Lower lobe of right lung (tissue), 2 donors: ENCODE measurements at regions not wholly inside any gene's neighbourhood (a gene's known extent, or its start where the extent isn't known, plus 50 kb on each side); places are given as distances from the start of the nearest gene placed in this dataset.

Experiments
- ATAC-seq, 2 donors: fragments of 200-7000 bp; cut with Tn5 transposase; one replicate each; pipeline ENCODE4 v1.9.1; 2020 to 2022; ENCODE audit warnings: mild to moderate bottlenecking in 2 of 2, moderate library complexity in 2 of 2
- DNase-seq: peaks from one replicate; pipeline ENCODE4 v3.0.0-alpha.2; 2020
- H3K27ac ChIP-seq: fragments of 200-600 bp; one replicate; pipeline ENCODE4 v1.8.0; 2022
- H3K27me3 ChIP-seq: fragments of 200-600 bp; one replicate; pipeline ENCODE4 v1.8.0; 2022; ENCODE audit warnings: low read depth
- H3K36me3 ChIP-seq: fragments of 200-600 bp; one replicate; pipeline ENCODE4 v1.8.0; 2022; ENCODE audit warnings: mild to moderate bottlenecking
- H3K4me1 ChIP-seq: fragments of 200-600 bp; one replicate; pipeline ENCODE4 v1.8.0; 2022
- H3K4me3 ChIP-seq: fragments of 200-600 bp; one replicate; pipeline ENCODE4 v1.8.0; 2022; ENCODE audit warnings: mild to moderate bottlenecking
- H3K9me3 ChIP-seq: fragments of 200-600 bp; one replicate; pipeline ENCODE4 v1.8.0; 2022
- intact Hi-C: fragments of 100-400 bp; cut with DNase I; formaldehyde crosslinking; loops from one replicate; pipeline ENCODE4 v1.11.0; 2022
- TF ChIP-seq, protein P1 (sequence below): fragments of 200-600 bp; IDR thresholded peaks from one replicate; pipeline ENCODE4 v1.8.0; 2022; ENCODE audit warnings: antibody characterized with exemption, mild to moderate bottlenecking
- donor health status: DM: no; HTN: yes; CAD: no; lungs with severe emphysema.

DNA sequence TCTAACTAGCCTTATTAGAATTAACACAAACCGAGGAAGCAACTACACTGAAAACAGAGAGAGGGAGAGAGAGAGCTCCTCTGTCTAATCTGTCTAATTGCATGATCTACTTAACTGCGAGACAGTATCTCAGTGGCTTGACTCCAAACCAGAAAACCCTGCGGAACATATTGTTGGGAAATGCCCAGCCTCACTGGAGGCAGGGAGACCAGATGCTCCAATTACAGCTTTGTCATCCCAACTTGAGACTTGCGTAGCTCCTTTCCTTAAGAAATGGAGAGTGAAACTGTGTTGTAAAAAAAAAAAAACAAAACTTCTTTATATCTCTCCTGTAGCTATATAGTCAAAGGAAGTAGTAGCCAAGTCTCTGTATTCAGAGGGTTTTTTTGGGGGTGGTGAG lies 52.0 kb upstream of the ZNRF2 start:
- Histone ChIP-seq H3K4me3 (no peak overlapping the region), H3K27me3 (no peaks in the 10 kb centered on the region), H3K9me3 (no peaks in the 10 kb centered on the region), H3K36me3 (no peaks in the 10 kb centered on the region), H3K4me1 (no peaks in the 10 kb centered on the region), H3K27ac (no peak overlapping the region)
- no peak for ATAC-seq
- no peak for DNase-seq
- TF ChIP-seq, protein P1, sequence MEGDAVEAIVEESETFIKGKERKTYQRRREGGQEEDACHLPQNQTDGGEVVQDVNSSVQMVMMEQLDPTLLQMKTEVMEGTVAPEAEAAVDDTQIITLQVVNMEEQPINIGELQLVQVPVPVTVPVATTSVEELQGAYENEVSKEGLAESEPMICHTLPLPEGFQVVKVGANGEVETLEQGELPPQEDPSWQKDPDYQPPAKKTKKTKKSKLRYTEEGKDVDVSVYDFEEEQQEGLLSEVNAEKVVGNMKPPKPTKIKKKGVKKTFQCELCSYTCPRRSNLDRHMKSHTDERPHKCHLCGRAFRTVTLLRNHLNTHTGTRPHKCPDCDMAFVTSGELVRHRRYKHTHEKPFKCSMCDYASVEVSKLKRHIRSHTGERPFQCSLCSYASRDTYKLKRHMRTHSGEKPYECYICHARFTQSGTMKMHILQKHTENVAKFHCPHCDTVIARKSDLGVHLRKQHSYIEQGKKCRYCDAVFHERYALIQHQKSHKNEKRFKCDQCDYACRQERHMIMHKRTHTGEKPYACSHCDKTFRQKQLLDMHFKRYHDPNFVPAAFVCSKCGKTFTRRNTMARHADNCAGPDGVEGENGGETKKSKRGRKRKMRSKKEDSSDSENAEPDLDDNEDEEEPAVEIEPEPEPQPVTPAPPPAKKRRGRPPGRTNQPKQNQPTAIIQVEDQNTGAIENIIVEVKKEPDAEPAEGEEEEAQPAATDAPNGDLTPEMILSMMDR = no peak
- intact Hi-C loops = no loop called here
